PC-3 (cell line): ENCODE measurements at regions not wholly inside any gene's neighbourhood (a gene's known extent, or its start where the extent isn't known, plus 50 kb on each side); places are given as distances from the start of the nearest gene placed in this dataset.

Source experiments
- ATAC-seq: fragments of 200-7000 bp; cut with Tn5 transposase; 2 replicates; pipeline ENCODE4 v1.9.1; 2020; ENCODE audit warnings: mild to moderate bottlenecking, moderate library complexity
- BruUV-seq: library from RNA; stranded (reverse); fragments of 400-500 nt; replicated peaks from 2 replicates; lab custom pipeline; 2021; lab: Mats Ljungman, UMichigan
- CTCF ChIA-PET: fragments of 300-600 bp; sonication (Branson Sonifier 250); formaldehyde crosslinking; loops from one replicate; lab custom pipeline; 2022; ENCODE audit warnings: antibody characterized with exemption; lab: Charles Lee
- POLR2A ChIA-PET: fragments of 300-600 bp; sonication (Branson Sonifier 250); formaldehyde crosslinking; loops from one replicate; lab custom pipeline; 2022; ENCODE audit warnings: antibody characterized with exemption; ENCODE audit not compliant: unreplicated experiment; lab: Charles Lee
- DNase-seq: peaks from one replicate; pipeline ENCODE4 v3.0.0-alpha.2; 2015
- H2AFZ ChIP-seq: fragments of 300-600 bp; sonication (generic); 2 replicates; pipeline ENCODE4 v1.6.0; 2016; ENCODE audit warnings: antibody characterized with exemption, low read length
- H3F3A ChIP-seq: fragments of 300-600 bp; sonication (generic); one replicate; pipeline ENCODE4 v1.6.0; 2017; ENCODE audit warnings: antibody characterized with exemption, low read length, control low read depth, mild to moderate bottlenecking; ENCODE audit not compliant: unreplicated experiment
- H3K27ac ChIP-seq: fragments of 300-600 bp; sonication (generic); 2 replicates; pipeline ENCODE4 v1.5.1; 2016; ENCODE audit warnings: mild to moderate bottlenecking, low read length
- H3K27me3 ChIP-seq: fragments of 300-600 bp; sonication (generic); 2 replicates; pipeline ENCODE4 v1.6.1; 2016; ENCODE audit warnings: low read length, mixed read lengths
- H3K36me3 ChIP-seq: fragments of 300-600 bp; sonication (generic); 2 replicates; pipeline ENCODE4 v1.6.1; 2016; ENCODE audit warnings: low read depth, mixed run types, low read length, mixed read lengths
- H3K4me1 ChIP-seq: fragments of 300-600 bp; sonication (generic); 2 replicates; pipeline ENCODE4 v1.5.1; 2016; ENCODE audit warnings: low read length; ENCODE audit not compliant: insufficient read depth
- H3K4me2 ChIP-seq: fragments of 300-600 bp; sonication (generic); 2 replicates; pipeline ENCODE4 v1.6.0; 2016; ENCODE audit warnings: low read length
- H3K4me3 ChIP-seq: fragments of 300-600 bp; sonication (generic); 2 replicates; pipeline ENCODE4 v1.5.1; 2016; ENCODE audit warnings: mild to moderate bottlenecking, low read length, mixed read lengths
- H3K79me2 ChIP-seq: fragments of 300-600 bp; sonication (generic); 2 replicates; pipeline ENCODE4 v1.6.1; 2017; ENCODE audit warnings: low read length, mixed read lengths
- H3K9ac ChIP-seq: fragments of 300-600 bp; sonication (generic); 2 replicates; pipeline ENCODE4 v1.6.0; 2016; ENCODE audit warnings: mild to moderate bottlenecking, low read length
- H3K9me2 ChIP-seq: fragments of 300-600 bp; sonication (generic); replicated peaks from 2 replicates; pipeline ENCODE4 v1.6.1; 2016; ENCODE audit warnings: mixed run types, low read length, mixed read lengths
- H3K9me3 ChIP-seq: fragments of 300-600 bp; sonication (generic); 2 replicates; pipeline ENCODE4 v1.6.1; 2016; ENCODE audit warnings: low read length, mixed read lengths
- H4K20me1 ChIP-seq: fragments of 300-600 bp; sonication (generic); 2 replicates; pipeline ENCODE4 v1.6.1; 2016; ENCODE audit warnings: low read length, mixed read lengths
- CTCF ChIP-seq: fragments of 300-600 bp; sonication (generic); conservative IDR thresholded peaks from 2 replicates; pipeline ENCODE4 v1.5.1; 2017; ENCODE audit warnings: antibody characterized with exemption, low read depth, mild to moderate bottlenecking, low read length
- EZH2 ChIP-seq: fragments of 300-600 bp; sonication (generic); IDR thresholded peaks from one replicate; pipeline ENCODE4 v1.6.1; 2017; ENCODE audit warnings: antibody characterized with exemption, mild to moderate bottlenecking, low read length; ENCODE audit not compliant: unreplicated experiment
- EZH2phosphoT487 ChIP-seq: fragments of 300-600 bp; sonication (generic); IDR thresholded peaks from 2 replicates; pipeline ENCODE4 v1.6.1; 2018; ENCODE audit warnings: mild to moderate bottlenecking, antibody characterized with exemption, low read length, borderline replicate concordance
- intact Hi-C: fragments of 100-400 bp; cut with micrococcal nuclease; formaldehyde crosslinking; loops from 2 replicates; pipeline ENCODE4 v1.9.0; 2023

- Histone ChIP-seq H3K9me3 (no peaks in the 10 kb centered on the region), H3K4me2 (no peak overlapping the region), H3K4me1 (no peaks in the 10 kb centered on the region), H3K9me2 (no peaks in the 10 kb centered on the region), H3K79me2 (no peaks in the 10 kb centered on the region), H3K27me3 (no peaks in the 10 kb centered on the region), H2AFZ (no peak overlapping the region), H3K27ac (no peak overlapping the region), H3F3A (no peaks in the 10 kb centered on the region), H3K4me3 (no peak overlapping the region), H3K36me3 (no peaks in the 10 kb centered on the region), H3K9ac (no peak overlapping the region), H4K20me1 (no peaks in the 10 kb centered on the region)
- DNase-seq (no peak), ATAC-seq (no peak)
- ChIA-PET CTCF (no interaction called here), POLR2A (no interaction called here)
- intact Hi-C loops: no loop called here
- BruUV-seq: no TSS peak
- TF ChIP-seq CTCF (no peak), EZH2 (no peak), EZH2phosphoT487 (no peak)
These were observed 90.4 kb upstream of the SEMA6A start for GRCh38 chr5:116664988-116665387.

DNA sequence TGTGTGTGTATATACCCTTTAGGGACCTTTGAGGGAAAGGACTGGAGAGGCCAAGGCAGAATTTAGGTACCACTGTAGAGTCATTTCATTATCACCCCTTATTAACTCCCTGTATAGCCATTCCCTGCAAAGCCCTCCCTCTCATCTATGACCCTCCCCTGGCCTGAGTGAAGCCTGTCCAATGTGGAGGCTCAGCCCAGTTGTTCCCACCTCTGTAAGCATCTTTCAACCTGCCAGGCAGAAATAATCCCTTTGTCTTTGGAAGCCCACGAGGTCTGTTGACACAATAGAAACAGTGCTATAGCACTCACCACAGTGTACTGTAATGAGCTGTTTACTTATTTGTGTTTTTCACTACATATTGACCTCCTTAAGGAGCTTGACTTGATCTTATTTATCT is 88.5 kb upstream of the SEMA6A start:
- H3K79me2 ChIP-seq: no peaks in the 10 kb centered on the region
- intact Hi-C loops: no loop called here
- no peak for DNase-seq
- no peaks in the 10 kb centered on the region for H3F3A ChIP-seq
- no peak for ATAC-seq
- H4K20me1 ChIP-seq: no peaks in the 10 kb centered on the region
- H3K9ac ChIP-seq: no peak overlapping the region
- H3K4me1 ChIP-seq: no peaks in the 10 kb centered on the region
- POLR2A ChIA-PET: no interaction called here
- CTCF ChIA-PET: no interaction called here
- no peak overlapping the region for H3K4me2 ChIP-seq
- no peak overlapping the region for H3K4me3 ChIP-seq
- H3K9me3 ChIP-seq: no peaks in the 10 kb centered on the region
- H2AFZ ChIP-seq: no peak overlapping the region
- H3K9me2 ChIP-seq: no peaks in the 10 kb centered on the region
- no peaks in the 10 kb centered on the region for H3K36me3 ChIP-seq
- H3K27ac ChIP-seq: no peak overlapping the region
- no TSS peak for BruUV-seq
- H3K27me3 ChIP-seq: no peaks in the 10 kb centered on the region
- TF ChIP-seq EZH2 (no peak), CTCF (no peak), EZH2phosphoT487 (no peak)

DNA sequence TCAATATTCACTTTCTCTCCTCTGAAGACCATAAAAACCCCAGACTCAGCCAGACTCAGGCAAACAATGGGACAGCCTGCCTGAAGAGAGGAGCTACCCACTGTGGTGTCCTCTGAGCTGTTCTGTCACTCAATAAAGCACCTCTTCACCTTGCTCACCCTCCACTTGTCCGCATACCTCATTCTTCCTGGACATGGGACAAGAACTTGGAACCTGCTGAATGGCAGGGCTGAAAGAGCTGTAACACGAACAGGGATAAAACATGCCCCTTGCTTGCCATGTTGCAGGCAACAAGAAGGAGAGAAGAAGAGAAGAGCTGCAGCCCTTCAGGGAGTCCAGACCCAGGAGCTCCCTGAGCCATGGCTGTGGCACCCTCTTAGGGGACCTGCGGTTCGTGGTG is 86.8 kb upstream of the SEMA6A start:
- no peak overlapping the region for H3K9ac ChIP-seq
- no peaks in the 10 kb centered on the region for H3K27me3 ChIP-seq
- ChIA-PET CTCF (no interaction called here), POLR2A (no interaction called here)
- H3K4me1 ChIP-seq: no peaks in the 10 kb centered on the region
- H4K20me1 ChIP-seq: no peaks in the 10 kb centered on the region
- BruUV-seq: no TSS peak
- H3K4me3 ChIP-seq: no peak overlapping the region
- no peaks in the 10 kb centered on the region for H3K36me3 ChIP-seq
- DNase-seq: no peak
- no peak overlapping the region for H3K27ac ChIP-seq
- TF ChIP-seq EZH2 (no peak), CTCF (no peak), EZH2phosphoT487 (no peak)
- H3K4me2 ChIP-seq: no peak overlapping the region
- ATAC-seq: no peak
- H3K9me3 ChIP-seq: no peaks in the 10 kb centered on the region
- no peaks in the 10 kb centered on the region for H3K79me2 ChIP-seq
- intact Hi-C loops: no loop called here
- no peak overlapping the region for H2AFZ ChIP-seq
- no peaks in the 10 kb centered on the region for H3F3A ChIP-seq
- H3K9me2 ChIP-seq: no peaks in the 10 kb centered on the region
